Neural cell (in vitro differentiated cells): ENCODE measurements at regions not wholly inside any gene's neighbourhood (a gene's known extent, or its start where the extent isn't known, plus 50 kb on each side); places are given as distances from the start of the nearest gene placed in this dataset.

Experiments used
- H2AFZ ChIP-seq: fragments of 200-600, 300-800 bp; sonication (generic), shearing (Covaris generic); 2 replicates; pipeline ENCODE4 v1.6.0; 2014; ENCODE audit warnings: low read depth, mild to moderate bottlenecking, antibody characterized with exemption, low read length, moderate library complexity
- H3F3A ChIP-seq: fragments of 200-600 bp; shearing (Covaris generic); 2 replicates; pipeline ENCODE4 v1.6.1; 2016; ENCODE audit warnings: mild to moderate bottlenecking, moderate library complexity, mixed read lengths, antibody characterized with exemption, low read length; ENCODE audit not compliant: insufficient read depth, poor library complexity, severe bottlenecking
- H3K27ac ChIP-seq: fragments of 200-600, 300-800 bp; sonication (generic), shearing (Covaris generic); 2 replicates; pipeline ENCODE4 v1.5.1; 2014; ENCODE audit warnings: mild to moderate bottlenecking, low read length, moderate library complexity
- H3K27me3 ChIP-seq: fragments of 300-800, 200-600 bp; sonication (generic), shearing (Covaris generic); 2 replicates; pipeline ENCODE4 v1.6.0; 2014; ENCODE audit warnings: mild to moderate bottlenecking, low read depth, low read length, moderate library complexity; ENCODE audit not compliant: insufficient read depth
- H3K36me3 ChIP-seq: fragments of 300-800, 200-600 bp; sonication (generic), shearing (Covaris generic); 2 replicates; pipeline ENCODE4 v1.5.1; 2014; ENCODE audit warnings: mild to moderate bottlenecking, antibody characterized with exemption, low read length, moderate library complexity; ENCODE audit not compliant: insufficient read depth
- H3K4me2 ChIP-seq: fragments of 300-800, 200-600 bp; sonication (generic), shearing (Covaris generic); 2 replicates; pipeline ENCODE4 v1.6.0; 2014; ENCODE audit warnings: mild to moderate bottlenecking, low read length
- H3K4me3 ChIP-seq: fragments of 300-800, 200-600 bp; sonication (generic), shearing (Covaris generic); 2 replicates; pipeline ENCODE4 v1.5.1; 2014; ENCODE audit warnings: mild to moderate bottlenecking, low read length, moderate library complexity
- H3K79me2 ChIP-seq: fragments of 200-600 bp; shearing (Covaris generic); replicated peaks from 2 replicates; pipeline ENCODE4 v1.6.0; 2014; ENCODE audit warnings: mild to moderate bottlenecking, low read length, moderate library complexity; ENCODE audit not compliant: insufficient read depth
- H3K9ac ChIP-seq: fragments of 300-800, 200-600 bp; sonication (generic), shearing (Covaris generic); 2 replicates; pipeline ENCODE4 v1.6.1; 2016; ENCODE audit warnings: mild to moderate bottlenecking, low read length, mixed read lengths
- H3K9me2 ChIP-seq: fragments of 200-600 bp; shearing (Covaris generic); 2 replicates; pipeline ENCODE4 v1.6.1; 2016; ENCODE audit warnings: mild to moderate bottlenecking, low read length, mixed read lengths; ENCODE audit not compliant: insufficient read depth
- H3K9me3 ChIP-seq: fragments of 200-600, 300-800 bp; sonication (generic), shearing (Covaris generic); 2 replicates; pipeline ENCODE4 v1.6.1; 2016; ENCODE audit warnings: mild to moderate bottlenecking, mixed run types, low read length, moderate library complexity, mixed read lengths
- H4K20me1 ChIP-seq: fragments of 200-600 bp; shearing (Covaris generic); 2 replicates; pipeline ENCODE4 v1.6.1; 2016; ENCODE audit warnings: mild to moderate bottlenecking, mixed run types; ENCODE audit not compliant: insufficient read depth
- EP300 ChIP-seq: fragments of 450-650 bp; conservative IDR thresholded peaks from 2 replicates; pipeline ENCODE4 v1.6.1; 2014; ENCODE audit warnings: antibody characterized with exemption, mild to moderate bottlenecking, moderate library complexity; ENCODE audit not compliant: poor library complexity, severe bottlenecking
- EZH2 ChIP-seq: fragments of 200-600, 300-800 bp; shearing (Covaris generic), sonication (generic); IDR thresholded peaks from 2 replicates; pipeline ENCODE4 v1.6.1; 2014; ENCODE audit warnings: antibody characterized with exemption, low read length, borderline replicate concordance, mild to moderate bottlenecking; ENCODE audit not compliant: insufficient read depth, poor library complexity, severe bottlenecking
- MXI1 ChIP-seq: fragments of 450-650 bp; conservative IDR thresholded peaks from 2 replicates; pipeline ENCODE4 v1.6.1; 2014; ENCODE audit warnings: antibody characterized with exemption, mild to moderate bottlenecking; ENCODE audit not compliant: poor library complexity, severe bottlenecking
- POLR2AphosphoS5 ChIP-seq: IDR thresholded peaks from 2 replicates; pipeline ENCODE4 v1.6.1; 2012
- RAD21 ChIP-seq: fragments of 450-650 bp; conservative IDR thresholded peaks from 2 replicates; pipeline ENCODE4 v1.6.1; 2014; ENCODE audit warnings: antibody characterized with exemption, mild to moderate bottlenecking, moderate library complexity
- SMC3 ChIP-seq: fragments of 450-650 bp; conservative IDR thresholded peaks from 2 replicates; pipeline ENCODE4 v1.6.1; 2014; ENCODE audit warnings: antibody characterized with exemption, mild to moderate bottlenecking, moderate library complexity; ENCODE audit not compliant: poor library complexity
- TAF1 ChIP-seq: IDR thresholded peaks from 2 replicates; pipeline ENCODE4 v1.6.1; 2012; ENCODE audit warnings: low read depth
- TF ChIP-seq, protein P1 (sequence below): fragments of 450-650 bp; IDR thresholded peaks from 2 replicates; pipeline ENCODE4 v1.5.1; 2014; ENCODE audit warnings: antibody characterized with exemption, mild to moderate bottlenecking, moderate library complexity; ENCODE audit not compliant: poor library complexity, severe bottlenecking
- TF ChIP-seq, protein P2 (sequence below): IDR thresholded peaks from 2 replicates; pipeline ENCODE4 v1.6.1; 2012; ENCODE audit warnings: borderline replicate concordance

DNA sequence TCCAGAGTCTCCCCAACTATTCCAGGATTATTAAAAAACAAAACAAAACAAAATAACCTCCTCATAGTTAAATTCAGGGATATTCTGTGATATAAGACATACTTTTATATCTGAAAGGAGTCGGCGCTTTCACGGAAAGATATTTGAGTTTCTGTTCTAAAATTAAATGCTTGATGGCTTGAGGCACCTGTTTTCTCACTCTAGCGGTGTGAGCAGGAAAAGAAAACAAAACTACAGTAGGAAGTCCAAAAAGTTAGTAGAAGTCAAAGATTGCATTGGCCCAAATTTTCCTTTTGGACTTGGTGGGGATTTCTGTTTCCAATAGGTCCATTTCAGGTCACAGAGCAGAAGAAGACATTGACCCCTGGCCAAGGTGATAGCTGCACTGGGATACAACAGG is 716.1 kb upstream of the POT1 start:
- Histone ChIP-seq H3K9me3 (no peaks in the 10 kb centered on the region), H3K9ac (no peak overlapping the region), H4K20me1 (no peaks in the 10 kb centered on the region), H3K4me2 (no peak overlapping the region), H2AFZ (no peak overlapping the region), H3K79me2 (no peaks in the 10 kb centered on the region), H3F3A (no peaks in the 10 kb centered on the region), H3K9me2 (no peaks in the 10 kb centered on the region), H3K27me3 (no peaks in the 10 kb centered on the region), H3K27ac (no peak overlapping the region), H3K36me3 (no peaks in the 10 kb centered on the region), H3K4me3 (no peak overlapping the region)
- TF ChIP-seq TAF1 (no peak), EP300 (no peak), POLR2AphosphoS5 (no peak), EZH2 (no peak), SMC3 (no peak), RAD21 (no peak), MXI1 (no peak)
- TF ChIP-seq, protein P1, sequence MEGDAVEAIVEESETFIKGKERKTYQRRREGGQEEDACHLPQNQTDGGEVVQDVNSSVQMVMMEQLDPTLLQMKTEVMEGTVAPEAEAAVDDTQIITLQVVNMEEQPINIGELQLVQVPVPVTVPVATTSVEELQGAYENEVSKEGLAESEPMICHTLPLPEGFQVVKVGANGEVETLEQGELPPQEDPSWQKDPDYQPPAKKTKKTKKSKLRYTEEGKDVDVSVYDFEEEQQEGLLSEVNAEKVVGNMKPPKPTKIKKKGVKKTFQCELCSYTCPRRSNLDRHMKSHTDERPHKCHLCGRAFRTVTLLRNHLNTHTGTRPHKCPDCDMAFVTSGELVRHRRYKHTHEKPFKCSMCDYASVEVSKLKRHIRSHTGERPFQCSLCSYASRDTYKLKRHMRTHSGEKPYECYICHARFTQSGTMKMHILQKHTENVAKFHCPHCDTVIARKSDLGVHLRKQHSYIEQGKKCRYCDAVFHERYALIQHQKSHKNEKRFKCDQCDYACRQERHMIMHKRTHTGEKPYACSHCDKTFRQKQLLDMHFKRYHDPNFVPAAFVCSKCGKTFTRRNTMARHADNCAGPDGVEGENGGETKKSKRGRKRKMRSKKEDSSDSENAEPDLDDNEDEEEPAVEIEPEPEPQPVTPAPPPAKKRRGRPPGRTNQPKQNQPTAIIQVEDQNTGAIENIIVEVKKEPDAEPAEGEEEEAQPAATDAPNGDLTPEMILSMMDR, result no peak
- TF ChIP-seq, protein P2, sequence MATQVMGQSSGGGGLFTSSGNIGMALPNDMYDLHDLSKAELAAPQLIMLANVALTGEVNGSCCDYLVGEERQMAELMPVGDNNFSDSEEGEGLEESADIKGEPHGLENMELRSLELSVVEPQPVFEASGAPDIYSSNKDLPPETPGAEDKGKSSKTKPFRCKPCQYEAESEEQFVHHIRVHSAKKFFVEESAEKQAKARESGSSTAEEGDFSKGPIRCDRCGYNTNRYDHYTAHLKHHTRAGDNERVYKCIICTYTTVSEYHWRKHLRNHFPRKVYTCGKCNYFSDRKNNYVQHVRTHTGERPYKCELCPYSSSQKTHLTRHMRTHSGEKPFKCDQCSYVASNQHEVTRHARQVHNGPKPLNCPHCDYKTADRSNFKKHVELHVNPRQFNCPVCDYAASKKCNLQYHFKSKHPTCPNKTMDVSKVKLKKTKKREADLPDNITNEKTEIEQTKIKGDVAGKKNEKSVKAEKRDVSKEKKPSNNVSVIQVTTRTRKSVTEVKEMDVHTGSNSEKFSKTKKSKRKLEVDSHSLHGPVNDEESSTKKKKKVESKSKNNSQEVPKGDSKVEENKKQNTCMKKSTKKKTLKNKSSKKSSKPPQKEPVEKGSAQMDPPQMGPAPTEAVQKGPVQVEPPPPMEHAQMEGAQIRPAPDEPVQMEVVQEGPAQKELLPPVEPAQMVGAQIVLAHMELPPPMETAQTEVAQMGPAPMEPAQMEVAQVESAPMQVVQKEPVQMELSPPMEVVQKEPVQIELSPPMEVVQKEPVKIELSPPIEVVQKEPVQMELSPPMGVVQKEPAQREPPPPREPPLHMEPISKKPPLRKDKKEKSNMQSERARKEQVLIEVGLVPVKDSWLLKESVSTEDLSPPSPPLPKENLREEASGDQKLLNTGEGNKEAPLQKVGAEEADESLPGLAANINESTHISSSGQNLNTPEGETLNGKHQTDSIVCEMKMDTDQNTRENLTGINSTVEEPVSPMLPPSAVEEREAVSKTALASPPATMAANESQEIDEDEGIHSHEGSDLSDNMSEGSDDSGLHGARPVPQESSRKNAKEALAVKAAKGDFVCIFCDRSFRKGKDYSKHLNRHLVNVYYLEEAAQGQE, result no peak

DNA sequence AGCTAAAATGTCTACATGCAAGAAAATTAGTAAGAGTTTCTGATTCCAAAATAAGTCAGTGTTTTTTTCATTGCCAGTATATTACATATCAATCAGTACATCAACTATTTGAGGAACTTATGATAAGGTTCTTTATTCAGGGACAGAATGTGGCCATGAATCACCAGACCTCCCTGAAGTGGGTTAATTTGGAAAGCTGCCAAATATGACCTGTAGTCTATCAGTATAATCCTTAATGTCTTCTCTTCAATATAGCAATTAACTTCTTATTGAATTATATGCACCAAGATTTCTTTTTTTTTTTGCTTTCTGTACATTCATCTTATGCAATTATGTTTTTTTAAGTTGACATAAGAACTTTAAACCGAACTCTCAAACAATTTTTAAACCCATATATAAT is 714.5 kb upstream of the POT1 start:
- no peak overlapping the region for H3K4me2 ChIP-seq
- no peaks in the 10 kb centered on the region for H3K27me3 ChIP-seq
- no peak overlapping the region for H3K4me3 ChIP-seq
- H3K79me2 ChIP-seq, result no peaks in the 10 kb centered on the region
- no peak for TF ChIP-seq EZH2
- TF ChIP-seq RAD21, result no peak
- TF ChIP-seq, protein P1, result no peak
- no peak for TF ChIP-seq TAF1
- TF ChIP-seq, protein P2, result no peak
- TF ChIP-seq POLR2AphosphoS5, result no peak
- TF ChIP-seq MXI1, result no peak
- H3K36me3 ChIP-seq, result no peaks in the 10 kb centered on the region
- H3K9ac ChIP-seq, result no peak overlapping the region
- no peaks in the 10 kb centered on the region for H3K9me3 ChIP-seq
- no peak overlapping the region for H3K27ac ChIP-seq
- no peaks in the 10 kb centered on the region for H3F3A ChIP-seq
- no peaks in the 10 kb centered on the region for H3K9me2 ChIP-seq
- no peaks in the 10 kb centered on the region for H4K20me1 ChIP-seq
- H2AFZ ChIP-seq, result no peak overlapping the region
